Uterus (tissue), 2 donors: ENCODE measurements at regions not wholly inside any gene's neighbourhood (a gene's known extent, or its start where the extent isn't known, plus 50 kb on each side); places are given as distances from the start of the nearest gene placed in this dataset.

ENCODE experiments used
- CTCF ChIP-seq, 4 experiments: fragments of 200-600 bp in 2 of 4; fragments of 450-650 bp in 2 of 4; sonication (generic) in 2 of 4; IDR thresholded peaks; one replicate each; pipeline ENCODE4 v1.5.1; 2016 to 2019; ENCODE audit warnings: antibody characterized with exemption in 4 of 4, mild to moderate bottlenecking in 2 of 4, moderate library complexity in 1 of 4
- POLR2A ChIP-seq, 2 donors: fragments of 450-650 bp; IDR thresholded peaks; one replicate each; pipeline ENCODE4 v1.6.1; 2016; ENCODE audit warnings: antibody characterized with exemption in 2 of 2, mild to moderate bottlenecking in 1 of 2, moderate library complexity in 1 of 2

GRCh38 chr3:117656391-117656790 lies 946.8 kb downstream of the TUSC7 start:
- no peak for TF ChIP-seq CTCF (IDR thresholded peaks at IDR 0.05)
- TF ChIP-seq POLR2A (IDR thresholded peaks at IDR 0.05) = no peak
